HepG2 (cell line): ENCODE measurements at regions not wholly inside any gene's neighbourhood (a gene's known extent, or its start where the extent isn't known, plus 50 kb on each side); places are given as distances from the start of the nearest gene placed in this dataset.

ENCODE experiments used
- ATAC-seq: fragments of 200-7000 bp; cut with Tn5 transposase; 3 replicates; pipeline ENCODE4 v1.9.1; 2020; ENCODE audit warnings: mild to moderate bottlenecking, moderate library complexity
- BruUV-seq: library from RNA; stranded (reverse); fragments of 400-500 nt; replicated peaks from 2 replicates; lab custom pipeline; 2021; lab: Mats Ljungman, UMichigan
- CTCF ChIA-PET: fragments of 300-600 bp; formaldehyde crosslinking; extraction: SDS; loops from one replicate; lab custom pipeline; 2021; ENCODE audit warnings: low total read pairs, inconsistent platforms, low intra/inter-chr PET ratio; lab: Yijun Ruan, JAX
- POLR2A ChIA-PET: fragments of 350-600 bp; sonication (Branson Sonifier 250); formaldehyde crosslinking; loops from one replicate; lab custom pipeline; 2020; ENCODE audit warnings: antibody characterized with exemption, inconsistent platforms; lab: Yijun Ruan, JAX
- DNase-seq: peaks from one replicate; pipeline ENCODE4 v3.0.0-alpha.2; 2015; ENCODE audit warnings: low spot score
- FAIRE-seq: peaks from 3 replicates; lab custom pipeline; 2011; peaks lifted over from hg19 to GRCh38; lab: Jason Lieb, UNC
- H2AFZ ChIP-seq: one replicate; pipeline ENCODE4 v1.6.1; 2011; ENCODE audit warnings: low read length, inconsistent platforms
- H3K27ac ChIP-seq: fragments of 300-600 bp; 3 replicates; pipeline ENCODE4 v1.8.0; 2011; ENCODE audit warnings: mixed run types, mild to moderate bottlenecking, mixed read lengths, low read length, inconsistent platforms; ENCODE audit not compliant: insufficient read depth; ENCODE audit errors: extremely low read length
- H3K27me3 ChIP-seq, 2 experiments: fragments of 200-600 bp in 1 of 2; 2 replicates in 1 of 2; 3 replicates in 1 of 2; pipeline versions ENCODE4 v1.6.0 to v1.8.0; 2011; ENCODE audit warnings: low read length in 2 of 2, mild to moderate bottlenecking in 2 of 2, moderate library complexity in 2 of 2, inconsistent platforms in 1 of 2; ENCODE audit not compliant: insufficient read depth in 2 of 2, control insufficient read depth in 1 of 2
- H3K36me3 ChIP-seq, 2 experiments: fragments of 200-600 bp in 1 of 2; replicated peaks in 1 of 2; 2 replicates in 1 of 2; 3 replicates in 1 of 2; pipeline versions ENCODE4 v1.5.1 to v1.8.0; 2011; ENCODE audit warnings: low read length in 2 of 2, inconsistent platforms in 1 of 2; ENCODE audit not compliant: insufficient read depth in 2 of 2, control insufficient read depth in 1 of 2
- H3K4me1 ChIP-seq: 2 replicates; pipeline ENCODE4 v1.5.1; 2012; ENCODE audit warnings: low read length, inconsistent platforms; ENCODE audit not compliant: insufficient read depth
- H3K4me2 ChIP-seq: 2 replicates; pipeline ENCODE4 v1.6.0; 2011; ENCODE audit warnings: low read depth, low read length, inconsistent platforms
- H3K4me3 ChIP-seq, 3 experiments: fragments of 200-600 bp in 1 of 3; sonication (generic), shearing (Covaris generic) in 1 of 3; replicated peaks in 1 of 3; 2 replicates each; pipeline ENCODE4 v1.5.1; 2011 to 2016; ENCODE audit warnings: low read length in 3 of 3, inconsistent platforms in 2 of 3, low read depth in 2 of 3, mild to moderate bottlenecking in 2 of 3, control low read depth in 1 of 3, mixed read lengths in 1 of 3; ENCODE audit not compliant: insufficient read depth in 1 of 3
- H3K79me2 ChIP-seq: one replicate; pipeline ENCODE4 v1.6.1; 2011; ENCODE audit warnings: low read length, inconsistent platforms; ENCODE audit not compliant: insufficient read depth
- H3K9ac ChIP-seq: 2 replicates; pipeline ENCODE4 v1.6.0; 2011; ENCODE audit warnings: mild to moderate bottlenecking, low read depth, low read length, inconsistent platforms; ENCODE audit not compliant: insufficient read depth
- H3K9me3 ChIP-seq: 2 replicates; pipeline ENCODE4 v1.5.1; 2012; ENCODE audit warnings: mild to moderate bottlenecking, low read length
- H4K20me1 ChIP-seq: 2 replicates; pipeline ENCODE4 v1.6.0; 2011; ENCODE audit warnings: inconsistent platforms, mild to moderate bottlenecking, low read length, moderate library complexity; ENCODE audit not compliant: insufficient read depth
- ATF4 ChIP-seq, 2 experiments: fragments of 450-650 bp in 1 of 2; sonication (generic) in 1 of 2; formaldehyde crosslinking; IDR thresholded peaks; 2 replicates each; pipeline versions ENCODE4 v1.5.0 to v1.8.0; 2020 to 2022; ENCODE audit warnings: mild to moderate bottlenecking in 1 of 2, missing genetic modification reagents in 1 of 2
- HINFP ChIP-seq: sonication (generic); formaldehyde crosslinking; IDR thresholded peaks from 2 replicates; pipeline ENCODE4 v1.4.0; 2020; ENCODE audit warnings: low read depth, mild to moderate bottlenecking, missing genetic modification reagents
- ZBTB7A ChIP-seq: sonication (generic); formaldehyde crosslinking; IDR thresholded peaks from 2 replicates; pipeline ENCODE4 v1.8.0; 2022; ENCODE audit warnings: mild to moderate bottlenecking, missing genetic modification reagents
- ZNF362 ChIP-seq: sonication (generic); formaldehyde crosslinking; IDR thresholded peaks from 2 replicates; pipeline ENCODE4 v1.4.0; 2020; ENCODE audit warnings: missing genetic modification reagents, mild to moderate bottlenecking, borderline replicate concordance
- ZNF576 ChIP-seq: sonication (generic); formaldehyde crosslinking; IDR thresholded peaks from 2 replicates; pipeline ENCODE4 v1.4.0; 2020; ENCODE audit warnings: mild to moderate bottlenecking, missing genetic modification reagents
- ZNF720 ChIP-seq: sonication (generic); formaldehyde crosslinking; IDR thresholded peaks from 2 replicates; pipeline ENCODE4 v1.4.0; 2020; ENCODE audit warnings: missing genetic modification reagents
- WGBS: methylation state at CpG from one replicate; pipeline ENCODE4 v1.1.6; 2017; ENCODE audit warnings: low lambda C conversion rate; 5-methylcytosine and 5-hydroxymethylcytosine counted together
- in situ Hi-C: cut with HindIII; loops from 2 replicates; pipeline ENCODE4 v1.10.0; 2017; ENCODE audit warnings: low pct_unique_long_range_greater_than_20kb; ENCODE audit not compliant: extremely low pct_ligation_motif_present
- intact Hi-C: fragments of 100-400 bp; cut with micrococcal nuclease; formaldehyde crosslinking; loops from one replicate; pipeline ENCODE4 v1.10.0; 2022; ENCODE audit not compliant: unreplicated experiment

GRCh38 chr7:138304071-138304320 lies 156.1 kb upstream of the TRIM24 start:
- in situ Hi-C loops: no loop called here
- intact Hi-C loops: no loop called here
- POLR2A ChIA-PET: no interaction called here
- Histone ChIP-seq H3K27ac (no peak overlapping the region), H3K4me3 (no peak overlapping the region), H3K27me3 (no peaks in the 10 kb centered on the region), H2AFZ (no peak overlapping the region), H3K4me2 (no peak overlapping the region), H3K4me1 (peaks cover 16% of the 10 kb centered on the region), H3K79me2 (no peaks in the 10 kb centered on the region), H4K20me1 (no peaks in the 10 kb centered on the region), H3K9me3 (0 out of 2 replicates have a peak, but pooled peaks cover 3% of the 10 kb centered on the region), H3K36me3 (no peaks in the 10 kb centered on the region), H3K9ac (no peak overlapping the region)
- whole genome bisulfite sequencing: 90% methylated on average over 1 of the region's 1 CpG
- no peak for DNase-seq
- TF ChIP-seq ZNF576 (CRISPR knock-in tag): no peak
- FAIRE-seq: no peak
- no peak for ATAC-seq
- no TSS peak for BruUV-seq
- CTCF ChIA-PET: no interaction called here

GRCh38 chr7:138307633-138308032 lies 152.4 kb upstream of the TRIM24 start:
- H2AFZ ChIP-seq: no peak overlapping the region
- H3K79me2 ChIP-seq: no peaks in the 10 kb centered on the region

More at GRCh38 chr7:138307633-138308032, 152.4 kb upstream of the TRIM24 start:
- Histone ChIP-seq H3K27ac (no peak overlapping the region), H3K4me2 (no peak overlapping the region), H3K9ac (no peak overlapping the region), H3K36me3 (no peaks in the 10 kb centered on the region), H3K4me1 (peaks cover 34% of the 10 kb centered on the region), H4K20me1 (no peaks in the 10 kb centered on the region), H3K9me3 (0 out of 2 replicates have a peak, but pooled peaks cover 3% of the 10 kb centered on the region), H3K27me3 (no peaks in the 10 kb centered on the region), H3K4me3 (no peak overlapping the region)
- in situ Hi-C loops (no loop called here), intact Hi-C loops (no loop called here)
- WGBS: 94% methylated on average over 3 of the region's 3 CpGs
- POLR2A ChIA-PET: interaction anchor here (1.1 kb wide), 1 partner anchor 10 kb away, joined by 3 read pairs; no protein-coding TSS in a partner anchor
- TF ChIP-seq ZBTB7A (CRISPR knock-in tag) (no peak), ZNF720 (CRISPR knock-in tag) (no peak), ATF4 (CRISPR knock-in tag; IDR thresholded peaks at IDR 0.05) (no peak), HINFP (CRISPR knock-in tag) (no peak), ZNF362 (CRISPR knock-in tag) (no peak)
- no peak for ATAC-seq
- CTCF ChIA-PET: no interaction called here
- no TSS peak for BruUV-seq
- DNase-seq: no peak
- no peak for FAIRE-seq
